Non-pigmented ciliary epithelial cell (primary cell): ENCODE measurements at regions not wholly inside any gene's neighbourhood (a gene's known extent, or its start where the extent isn't known, plus 50 kb on each side); places are given as distances from the start of the nearest gene placed in this dataset.

Source experiments
- DNase-seq: peaks from one replicate; pipeline ENCODE4 v3.0.0-alpha.2; 2010; ENCODE audit warnings: low read depth

- DNase-seq = no peak
Measured at GRCh38 chr19:16022681-16023080, 53.6 kb upstream of the TPM4 start.

GRCh38 chr19:16023146-16023915 is 53.0 kb upstream of the TPM4 start:
- DNase-seq = no peak

DNA sequence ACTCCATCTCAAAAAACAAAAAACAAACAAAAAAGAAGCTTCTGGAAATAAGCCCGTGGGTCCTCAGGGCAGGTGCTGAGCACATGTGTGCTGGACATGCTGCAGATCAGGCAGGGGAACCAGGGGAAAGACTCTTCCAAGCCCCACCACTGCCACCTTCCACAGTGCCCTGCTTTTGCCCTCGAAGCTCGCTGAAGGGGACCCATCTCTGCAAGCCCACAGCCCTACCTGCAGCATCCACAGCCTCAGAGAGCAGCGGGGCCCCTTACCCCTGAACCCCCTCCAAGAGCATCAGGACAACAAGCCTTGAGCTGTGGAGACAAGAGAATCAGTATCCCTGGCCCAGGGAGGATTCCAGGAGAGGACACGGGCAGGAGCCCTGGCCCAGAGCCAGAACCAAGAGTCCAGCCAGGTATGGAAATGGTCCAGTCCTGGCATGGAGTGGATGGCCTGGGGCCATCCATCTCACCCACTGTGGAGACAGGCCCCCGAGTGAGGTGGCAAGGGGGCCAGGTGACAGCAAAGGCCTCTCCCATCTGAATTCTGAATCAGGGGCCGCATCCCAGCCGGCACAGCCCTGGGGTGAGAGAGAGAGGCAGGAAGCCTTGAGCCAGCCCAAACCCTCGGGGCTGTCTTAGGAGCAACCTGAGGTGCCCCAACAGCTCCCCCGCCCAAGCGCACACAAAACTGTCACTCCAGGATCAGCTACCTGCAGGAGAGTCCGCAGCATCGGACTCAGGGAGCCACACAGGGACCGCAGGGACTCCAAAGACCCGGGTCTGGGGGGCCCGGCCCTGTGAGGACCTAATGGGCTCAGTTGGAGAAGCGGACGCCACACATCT is 51.8 kb upstream of the TPM4 start:
- DNase-seq = no peak

DNA sequence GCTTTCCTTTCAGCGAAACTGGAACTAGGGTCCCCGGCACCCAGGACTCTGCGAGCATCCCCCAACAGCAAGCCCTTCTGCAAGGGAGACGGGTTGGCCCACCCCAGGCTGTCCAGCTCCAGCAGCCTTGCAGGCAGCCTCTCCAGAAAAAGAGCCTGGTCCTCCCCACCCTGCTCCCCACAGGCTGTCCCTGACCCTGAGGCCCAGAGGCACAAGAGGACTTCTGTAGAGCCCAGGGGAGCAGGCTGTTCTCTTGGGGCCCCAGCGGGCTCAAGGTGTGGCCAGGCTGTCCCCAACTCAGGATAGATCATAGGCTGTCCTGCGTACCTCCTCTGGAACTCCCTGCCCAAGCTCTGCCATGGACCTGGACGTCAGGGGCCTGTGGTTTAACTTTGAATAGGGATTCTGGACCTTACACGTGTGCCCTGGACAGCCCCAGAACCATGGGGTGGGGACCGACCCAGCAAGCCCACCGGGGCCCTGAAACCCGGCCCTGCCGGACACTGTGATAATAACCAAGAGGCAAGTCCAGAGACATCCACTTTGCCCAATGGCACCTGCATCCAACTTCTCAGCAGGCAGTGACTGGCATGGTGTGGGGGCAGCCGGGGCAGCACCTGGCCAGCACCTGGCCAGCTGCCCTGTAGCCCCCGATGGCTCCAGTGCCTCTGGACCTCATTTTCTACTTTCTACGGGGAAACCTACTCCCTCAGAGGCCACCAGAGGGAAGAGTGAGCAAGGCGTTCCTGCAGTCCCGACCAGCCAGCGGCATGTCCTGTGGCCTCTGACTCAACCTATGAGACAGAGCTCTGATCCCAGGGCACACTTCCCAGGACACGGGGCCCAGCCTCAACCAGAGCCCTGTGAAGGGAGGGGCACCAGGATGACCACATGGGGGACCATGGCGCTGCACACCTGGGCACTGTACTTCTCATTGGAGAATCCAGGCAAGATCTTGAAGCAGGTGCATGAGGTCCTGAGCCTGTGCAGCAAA is 50.9 kb upstream of the TPM4 start:
- DNase-seq = peak; percentile 8

GRCh38 chr19:16026131-16026530 is 50.2 kb upstream of the TPM4 start:
- DNase-seq = no peak
